ENCODE measurements at regions not wholly inside any gene's neighbourhood (a gene's known extent, or its start where the extent isn't known, plus 50 kb on each side); places are given as distances from the start of the nearest gene placed in this dataset.

- TF ChIP-seq EZH2 (IDR thresholded peaks at IDR 0.05; ENCODE audit: insufficient read depth, low read length) (no peak), CTCF (IDR thresholded peaks at IDR 0.05; ENCODE audit: insufficient read depth, low read depth, low read length) (no peak)
These were observed 550.8 kb upstream of the CDH5 start for GRCh38 chr16:65815707-65816106.
